Common myeloid progenitor, CD34-positive (primary cell): ENCODE measurements at regions not wholly inside any gene's neighbourhood (a gene's known extent, or its start where the extent isn't known, plus 50 kb on each side); places are given as distances from the start of the nearest gene placed in this dataset.
A peak's percentile ranks its signal among the peaks of the same experiment; 100 is the strongest.
"Not testable (repeated sequence)": the region's sequence is repeated elsewhere in the genome, so short reads cannot be mapped to it uniquely, and the experiment has no call there.

ENCODE experiments used
- CTCF ChIA-PET: fragments of 350-600 bp; sonication (Branson Sonifier 250); formaldehyde crosslinking; loops from one replicate; lab custom pipeline; 2021; ENCODE audit warnings: antibody characterized with exemption; lab: Charles Lee
- POLR2A ChIA-PET: fragments of 350-600 bp; sonication (Branson Sonifier 250); formaldehyde crosslinking; loops from one replicate; lab custom pipeline; 2021; ENCODE audit warnings: antibody characterized with exemption; lab: Charles Lee
- DNase-seq, 3 donors: peaks; one replicate each; pipeline versions ENCODE4 v3.0.0 to v3.0.0-alpha.2; 2013
- H3K27ac ChIP-seq, 2 experiments: 1 replicate in 1 of 2; 2 replicates in 1 of 2; pipeline ENCODE4 v1.7.0; 2013; ENCODE audit warnings: inconsistent platforms in 2 of 2, low read length in 2 of 2, mild to moderate bottlenecking in 2 of 2, low read depth in 1 of 2, moderate library complexity in 1 of 2; ENCODE audit not compliant: severe bottlenecking in 2 of 2, insufficient read depth in 1 of 2, poor library complexity in 1 of 2
- H3K27me3 ChIP-seq, 5 experiments: replicated peaks in 2 of 5; 1 replicate in 3 of 5; 2 replicates in 2 of 5; pipeline versions ENCODE4 v1.6.1 to v1.7.0; 2013; ENCODE audit warnings: low read length in 4 of 5, mild to moderate bottlenecking in 2 of 5, moderate library complexity in 2 of 5, inconsistent platforms in 1 of 5; ENCODE audit not compliant: insufficient read depth in 5 of 5, control insufficient read depth in 4 of 5
- H3K36me3 ChIP-seq, 4 experiments: 1 replicate in 2 of 4; 2 replicates in 2 of 4; pipeline versions ENCODE4 v1.6.1 to v1.7.0; 2013; ENCODE audit warnings: low read length in 3 of 4, control low read depth in 1 of 4, mild to moderate bottlenecking in 1 of 4; ENCODE audit not compliant: control insufficient read depth in 4 of 4, insufficient read depth in 4 of 4
- H3K4me1 ChIP-seq, 4 experiments: 1 replicate in 3 of 4; 2 replicates in 1 of 4; pipeline versions ENCODE4 v1.6.1 to v1.7.1; 2013; ENCODE audit warnings: low read length in 3 of 4, mild to moderate bottlenecking in 3 of 4, control low read depth in 1 of 4, inconsistent platforms in 1 of 4, moderate library complexity in 1 of 4; ENCODE audit not compliant: control insufficient read depth in 4 of 4, insufficient read depth in 4 of 4; ENCODE audit errors: control extremely low read depth in 1 of 4
- H3K4me3 ChIP-seq, 7 experiments: 1 replicate in 4 of 7; 2 replicates in 3 of 7; pipeline versions ENCODE4 v1.5.1 to v1.7.0; 2013; ENCODE audit warnings: mild to moderate bottlenecking in 7 of 7, low read length in 6 of 7, moderate library complexity in 6 of 7, inconsistent platforms in 2 of 7, low read depth in 2 of 7, control low read depth in 1 of 7; ENCODE audit not compliant: insufficient read depth in 4 of 7, control insufficient read depth in 1 of 7; ENCODE audit errors: extremely low read depth in 1 of 7
- H3K9me3 ChIP-seq, 5 experiments: 1 replicate in 4 of 5; 2 replicates in 1 of 5; pipeline versions ENCODE4 v1.6.1 to v1.7.1; 2013; ENCODE audit warnings: low read length in 4 of 5, mild to moderate bottlenecking in 2 of 5, inconsistent platforms in 1 of 5, low read depth in 1 of 5, moderate library complexity in 1 of 5; ENCODE audit not compliant: control insufficient read depth in 4 of 5, insufficient read depth in 2 of 5; ENCODE audit errors: control extremely low read depth in 1 of 5
- WGBS: methylation state at CpG from one replicate; pipeline ENCODE4 v1.1.5; 2013; ENCODE audit not compliant: insufficient coverage; 5-methylcytosine and 5-hydroxymethylcytosine counted together

DNA sequence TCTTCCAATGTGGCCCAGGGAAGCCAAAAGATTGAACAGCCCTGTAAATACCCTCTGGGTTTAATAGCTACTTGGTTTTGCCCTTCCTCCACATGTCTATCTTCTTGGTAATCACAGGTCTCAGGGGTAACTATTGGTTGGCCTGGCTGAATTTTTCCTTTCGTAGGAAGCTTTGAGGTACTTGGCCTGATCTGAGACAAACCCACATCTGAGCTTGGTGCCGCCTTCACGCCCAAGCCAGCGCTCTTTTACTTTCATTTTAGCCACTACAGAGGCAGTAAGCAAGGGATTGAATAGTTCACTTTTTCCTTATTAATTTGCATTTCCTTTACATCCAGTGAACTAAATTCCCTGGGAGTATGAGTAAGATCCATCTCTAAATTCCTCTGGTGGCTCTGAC is 397.6 kb upstream of the USP9Y start:
- H3K4me1 ChIP-seq = no peaks in the 10 kb centered on the region
- no peak for DNase-seq
- ChIA-PET CTCF (no interaction called here), POLR2A (no interaction called here)
- H3K9me3 ChIP-seq = no peaks in the 10 kb centered on the region
- peak overlapping the region in 1 of 7 experiments; percentile 45 for H3K4me3 ChIP-seq
- H3K27ac ChIP-seq = no peak overlapping the region
- H3K27me3 ChIP-seq = no peaks in the 10 kb centered on the region
- WGBS = no CpG with 5 or more reads among the region's 4 CpGs
- no peaks in the 10 kb centered on the region for H3K36me3 ChIP-seq

DNA sequence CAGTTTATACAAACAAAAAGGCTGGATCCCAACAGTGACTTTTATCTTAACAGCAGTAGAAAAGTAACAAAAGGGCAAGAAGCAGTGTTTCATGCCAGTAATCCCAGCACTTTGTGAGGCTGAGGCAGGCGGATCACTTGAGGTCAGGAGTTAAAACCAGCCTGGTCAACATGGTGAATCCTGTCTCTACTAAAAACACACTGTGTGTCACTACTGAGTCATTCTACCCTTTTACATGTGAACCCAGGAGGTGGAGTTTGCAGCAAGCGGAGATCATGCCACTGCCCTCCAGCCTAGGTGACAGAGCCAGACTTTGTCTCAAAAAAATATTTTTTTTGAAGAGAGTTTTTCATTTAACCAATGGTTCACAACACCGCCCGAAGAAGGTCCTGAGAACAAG is 395.6 kb upstream of the USP9Y start:
- POLR2A ChIA-PET = no interaction called here
- no peaks in the 10 kb centered on the region for H3K27me3 ChIP-seq
- CTCF ChIA-PET = no interaction called here
- H3K27ac ChIP-seq = no peak overlapping the region
- no peaks in the 10 kb centered on the region for H3K36me3 ChIP-seq
- WGBS = no CpG with 5 or more reads among the region's 4 CpGs
- no peaks in the 10 kb centered on the region for H3K4me1 ChIP-seq
- DNase-seq = no peak
- H3K9me3 ChIP-seq = no peaks in the 10 kb centered on the region
- H3K4me3 ChIP-seq = no peak overlapping the region

DNA sequence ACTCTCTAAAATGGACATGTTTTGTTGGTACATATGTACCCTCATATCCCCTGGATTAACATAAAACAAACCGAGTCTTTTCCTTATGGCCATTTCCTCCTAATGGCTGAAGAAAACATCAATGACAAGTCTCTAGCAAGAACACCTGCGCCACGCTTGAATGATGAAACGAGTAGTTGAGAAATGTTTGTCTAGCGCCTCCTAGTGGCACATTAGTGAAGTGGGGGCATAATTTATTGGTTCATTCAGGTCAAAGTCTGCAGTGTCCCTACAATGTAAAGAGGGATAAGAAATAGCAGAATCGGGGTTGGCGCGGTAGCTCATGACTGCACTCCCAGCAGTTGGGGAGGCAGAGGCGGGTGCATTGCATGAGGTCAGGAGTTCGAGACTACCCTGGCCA is 391.8 kb upstream of the USP9Y start:
- Histone ChIP-seq H3K4me1 (no peaks in the 10 kb centered on the region), H3K27ac (no peak overlapping the region), H3K27me3 (no peaks in the 10 kb centered on the region), H3K4me3 (no peak overlapping the region), H3K36me3 (no peaks in the 10 kb centered on the region), H3K9me3 (no peaks in the 10 kb centered on the region)
- DNase-seq = peak in 1 of 3 donors; percentile 3
- POLR2A ChIA-PET = no interaction called here
- CTCF ChIA-PET = no interaction called here
- no CpG with 5 or more reads among the region's 10 CpGs for WGBS

DNA sequence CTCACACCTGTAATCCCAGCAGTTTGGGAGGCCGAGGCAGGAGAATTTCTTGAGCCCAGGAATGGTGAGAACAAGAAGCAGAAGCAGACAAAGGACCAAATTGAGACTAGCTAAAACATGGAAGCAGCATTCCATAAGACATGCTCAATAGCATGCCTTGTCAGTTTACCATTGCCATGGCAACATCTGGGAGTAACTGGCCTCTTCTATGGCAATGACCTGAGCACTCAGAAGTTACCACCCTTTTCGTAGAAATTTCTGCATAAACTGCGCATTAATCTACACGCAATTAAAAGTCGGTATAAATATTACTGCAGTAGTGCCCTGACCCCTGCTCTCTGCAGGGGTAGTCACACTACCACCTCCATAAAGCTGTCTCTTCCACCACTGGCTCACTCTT is 390.2 kb upstream of the USP9Y start:
- H3K9me3 ChIP-seq = no peaks in the 10 kb centered on the region
- no CpG with 5 or more reads among the region's 5 CpGs for WGBS
- H3K36me3 ChIP-seq = no peaks in the 10 kb centered on the region
- no peak overlapping the region for H3K27ac ChIP-seq
- ChIA-PET CTCF (no interaction called here), POLR2A (no interaction called here)
- no peak overlapping the region for H3K4me3 ChIP-seq
- no peak for DNase-seq
- H3K4me1 ChIP-seq = no peaks in the 10 kb centered on the region
- H3K27me3 ChIP-seq = no peaks in the 10 kb centered on the region

DNA sequence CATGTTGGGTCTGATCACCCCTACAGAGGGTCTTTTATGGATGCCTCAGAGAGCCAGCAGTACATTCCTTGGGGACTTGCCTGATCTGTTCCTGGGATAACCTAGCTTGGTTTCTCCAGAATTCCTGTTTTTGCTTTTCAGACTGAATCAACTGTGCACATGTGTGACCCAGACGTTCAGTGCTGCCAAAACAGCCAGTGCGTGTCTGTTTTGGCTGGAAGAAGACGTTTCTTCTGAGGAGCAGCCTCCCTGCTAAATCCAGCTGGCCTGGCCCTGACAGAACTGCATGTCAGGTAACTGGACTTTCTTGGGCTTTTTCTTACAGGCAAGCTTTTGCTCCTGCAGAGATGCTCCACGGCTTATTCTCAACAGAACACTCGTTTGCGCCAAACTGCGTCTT is 373.3 kb upstream of the USP9Y start:
- CTCF ChIA-PET = no interaction called here
- DNase-seq = no peak
- no peak overlapping the region for H3K27ac ChIP-seq
- POLR2A ChIA-PET = no interaction called here
- H3K9me3 ChIP-seq = no peaks in the 10 kb centered on the region
- no peaks in the 10 kb centered on the region for H3K4me1 ChIP-seq
- no peak overlapping the region for H3K4me3 ChIP-seq
- H3K36me3 ChIP-seq = no peaks in the 10 kb centered on the region
- WGBS = no CpG with 5 or more reads among the region's 7 CpGs
- no peaks in the 10 kb centered on the region for H3K27me3 ChIP-seq

DNA sequence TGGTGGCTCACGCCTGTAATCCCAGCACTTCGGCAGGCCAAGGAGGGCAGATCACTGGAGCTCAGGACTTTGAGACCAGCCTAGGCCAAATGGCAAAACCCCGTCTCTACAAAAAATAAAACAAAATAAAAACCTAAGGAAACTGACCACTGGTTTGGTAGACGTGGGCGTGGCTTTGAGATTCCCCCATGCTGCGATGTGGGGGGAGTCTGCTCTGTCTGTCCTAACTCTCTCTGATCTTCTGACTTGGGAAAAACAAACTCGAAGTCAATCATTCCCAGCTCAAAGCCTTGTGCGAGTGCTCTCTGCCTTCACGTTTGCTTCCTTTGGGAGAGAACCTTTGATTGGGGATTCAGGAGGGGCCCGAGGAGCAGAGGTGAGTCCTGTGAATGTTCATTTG is 369.1 kb upstream of the USP9Y start:
- H3K4me1 ChIP-seq, H3K36me3 ChIP-seq, H3K27me3 ChIP-seq, H3K4me3 ChIP-seq, H3K9me3 ChIP-seq, DNase-seq, POLR2A ChIA-PET, CTCF ChIA-PET, H3K27ac ChIP-seq: not testable (repeated sequence)
- whole genome bisulfite sequencing = no CpG with 5 or more reads among the region's 10 CpGs

DNA sequence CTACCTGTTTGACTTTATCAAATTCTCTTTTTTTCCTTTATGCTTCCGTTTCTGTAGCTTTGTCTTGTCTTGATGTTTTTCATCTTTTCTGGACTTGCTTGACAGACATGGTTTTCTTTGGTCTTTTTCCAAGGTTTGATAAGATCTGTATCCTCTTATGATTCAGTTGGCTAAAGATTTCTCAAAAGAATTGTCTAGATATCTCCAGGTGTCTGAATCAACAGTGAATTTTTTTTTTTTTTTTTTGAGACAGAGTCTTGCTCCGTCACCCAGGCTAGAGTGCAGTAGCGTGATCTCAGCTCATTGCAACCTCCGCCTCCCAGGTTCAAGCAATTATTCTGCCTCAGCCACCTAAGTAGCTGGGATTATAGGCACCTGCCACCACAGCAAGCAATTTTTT is 357.8 kb upstream of the USP9Y start:
- DNase-seq = no peak
- Histone ChIP-seq H3K27me3 (no peaks in the 10 kb centered on the region), H3K27ac (no peak overlapping the region), H3K4me3 (no peak overlapping the region), H3K4me1 (no peaks in the 10 kb centered on the region), H3K36me3 (no peaks in the 10 kb centered on the region), H3K9me3 (no peaks in the 10 kb centered on the region)
- CTCF ChIA-PET = no interaction called here
- POLR2A ChIA-PET = no interaction called here
- no CpG with 5 or more reads among the region's 4 CpGs for WGBS
